ENCODE measurements at regions not wholly inside any gene's neighbourhood (a gene's known extent, or its start where the extent isn't known, plus 50 kb on each side); places are given as distances from the start of the nearest gene placed in this dataset.

- TF ChIP-seq CTCF (IDR thresholded peaks at IDR 0.05) (no peak), POLR2A (IDR thresholded peaks at IDR 0.05) (no peak)
Measured at GRCh38 chr1:168947041-168947440, 159.4 kb upstream of the ATP1B1 start.

Data from tibial nerve (tissue), 3 donors.